NK-92 treated with Interleukin-12 subunit alpha and Interleukin-12 subunit beta, amount 100 ng/mL, for 24 hours (cell line): ENCODE measurements at regions not wholly inside any gene's neighbourhood (a gene's known extent, or its start where the extent isn't known, plus 50 kb on each side); places are given as distances from the start of the nearest gene placed in this dataset.

Experiments used
- DNase-seq: peaks from one replicate; lab custom pipeline; 2025; lab: John Stamatoyannopoulos, UW

DNA sequence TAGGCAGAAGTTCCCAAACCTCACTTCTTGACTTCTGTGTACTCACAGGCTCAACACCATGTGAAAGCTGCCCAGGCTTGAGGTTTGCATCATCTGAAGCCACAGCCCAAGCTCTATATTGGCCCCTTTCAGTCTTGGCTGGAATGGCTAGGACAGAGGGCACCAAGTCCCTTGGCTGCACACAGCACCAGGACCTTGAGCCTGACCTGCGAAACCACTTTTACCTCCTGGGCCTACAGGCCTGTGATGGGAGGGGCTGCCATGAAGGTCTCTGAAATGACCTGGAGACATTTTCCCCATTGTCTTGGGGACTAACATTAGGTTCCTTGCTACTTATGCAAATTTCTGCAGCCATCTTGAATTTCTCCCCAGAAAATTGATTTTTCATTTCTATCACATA lies 288.3 kb upstream of the ZC3H12C start:
- DNase-seq: no peak

DNA sequence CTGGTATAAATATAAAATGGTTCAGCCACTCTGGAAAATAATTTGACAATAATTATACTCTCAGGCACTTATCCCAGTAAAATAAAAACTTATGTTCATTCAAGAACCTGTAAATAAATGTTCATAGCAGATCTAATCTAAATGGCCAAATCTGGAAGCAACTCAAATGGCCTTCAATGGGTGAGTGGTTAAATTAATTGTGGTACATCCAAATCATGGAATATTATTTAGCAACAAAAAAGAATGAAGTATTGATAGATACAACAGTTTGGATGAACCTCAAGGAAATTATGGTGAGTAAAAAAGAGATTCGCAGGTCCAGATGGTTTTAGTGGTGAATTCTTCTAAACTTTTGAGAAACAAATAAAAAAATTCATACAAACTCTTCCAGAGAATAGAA lies 287.0 kb upstream of the ZC3H12C start:
- no peak for DNase-seq

DNA sequence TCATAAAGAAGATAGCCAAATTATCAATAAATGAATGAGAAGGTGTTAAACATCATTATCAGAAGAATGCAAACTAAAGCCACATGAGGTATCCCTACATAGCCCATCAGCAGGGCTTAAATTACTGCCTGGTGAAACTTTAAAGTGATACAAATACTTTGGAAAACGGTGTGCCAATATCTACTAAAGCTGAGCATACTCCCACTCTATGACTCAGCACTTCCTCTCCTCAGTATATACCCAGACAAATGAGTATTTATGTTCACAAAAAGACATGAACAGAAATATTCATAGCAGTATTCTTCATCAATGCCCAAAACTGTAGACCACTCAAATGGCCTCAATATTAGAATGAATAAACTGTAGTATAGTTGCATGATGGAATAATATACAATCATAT lies 284.6 kb upstream of the ZC3H12C start:
- DNase-seq: no peak

DNA sequence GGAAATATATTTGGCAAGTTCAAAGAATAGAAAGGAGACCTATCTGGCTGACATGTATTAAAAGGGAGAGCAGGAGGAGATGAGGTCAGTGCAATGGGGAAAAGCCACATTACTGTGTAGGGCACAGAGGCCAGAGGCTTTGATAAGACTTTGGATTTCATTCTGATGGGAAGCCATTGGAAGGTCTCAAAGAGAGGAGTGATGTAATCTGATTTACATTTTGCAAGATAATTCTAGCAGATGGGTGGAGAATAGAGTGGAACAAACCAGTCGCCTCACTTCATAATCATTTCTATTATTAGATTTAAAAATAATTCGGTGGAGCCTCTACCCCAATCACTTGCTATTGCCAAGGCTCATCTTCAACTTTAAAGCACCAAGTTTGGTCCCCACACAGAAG lies 278.4 kb upstream of the ZC3H12C start:
- no peak for DNase-seq

DNA sequence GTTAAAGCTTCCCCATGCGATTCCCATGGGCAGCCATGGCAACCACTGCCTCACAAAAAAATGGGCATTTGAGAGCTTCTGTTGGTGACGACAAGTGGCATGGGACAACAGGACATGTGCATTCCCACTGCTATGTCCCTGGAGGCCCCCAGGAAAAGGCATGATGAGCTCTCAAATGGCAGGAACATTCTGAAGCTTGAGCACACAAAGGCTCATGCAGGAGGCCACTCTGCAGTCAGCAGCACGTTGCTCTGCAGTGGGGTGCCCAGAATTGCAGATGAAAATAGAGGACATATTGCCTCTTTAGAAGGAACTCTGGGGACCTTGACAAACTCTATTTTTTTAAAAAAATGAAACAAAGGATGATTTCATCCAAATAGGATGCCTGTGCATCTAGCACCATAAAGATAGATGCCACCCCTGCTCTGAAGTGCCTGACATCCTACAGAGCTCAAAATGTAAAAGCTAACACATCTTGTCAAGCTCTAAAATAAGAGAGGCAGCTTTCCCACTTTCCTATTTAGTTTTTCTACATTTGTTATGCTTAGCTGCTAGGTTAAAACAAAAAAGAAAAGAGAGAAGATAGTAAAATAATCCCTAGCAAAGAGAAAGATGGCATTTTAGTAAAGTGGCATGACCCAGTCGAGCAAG lies 277.6 kb upstream of the ZC3H12C start:
- no peak for DNase-seq

DNA sequence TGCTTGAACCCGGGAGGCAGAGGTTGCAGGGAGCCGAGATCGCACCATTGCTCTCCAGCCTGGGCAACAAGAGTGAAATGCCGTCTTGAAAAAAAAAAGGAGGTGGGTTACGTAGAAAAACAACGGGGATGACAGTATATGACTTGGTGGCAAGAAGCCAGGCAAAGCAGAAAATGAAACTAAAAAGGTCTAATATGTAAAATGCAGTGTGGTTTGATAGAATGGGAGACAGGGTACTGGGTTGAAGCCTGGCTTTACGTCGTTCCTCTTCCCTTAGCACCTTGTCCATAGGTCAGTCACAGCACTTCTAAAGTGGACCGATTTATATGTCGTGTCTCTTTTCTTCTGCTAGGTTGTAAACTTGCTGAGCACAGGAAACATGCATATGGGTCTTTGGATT lies 274.9 kb upstream of the ZC3H12C start:
- no peak for DNase-seq

DNA sequence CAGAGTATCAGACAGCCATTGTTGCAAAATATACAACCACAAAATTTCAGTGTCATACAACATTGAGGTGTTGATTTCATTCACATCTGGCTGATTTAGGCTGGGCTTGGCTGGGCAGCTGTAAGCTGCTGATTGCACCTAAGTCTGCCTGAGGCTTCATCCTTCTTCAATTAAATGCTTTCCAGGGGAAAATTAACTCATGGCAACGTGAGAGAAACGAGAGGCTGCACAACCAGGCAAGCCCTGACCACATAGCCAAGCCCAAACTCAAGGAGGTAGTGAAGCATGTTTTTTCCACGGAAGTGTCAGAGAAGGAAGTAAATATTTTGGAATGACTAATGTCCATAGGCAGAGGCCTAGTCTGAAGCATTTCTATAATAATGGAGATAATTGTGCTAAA lies 273.8 kb upstream of the ZC3H12C start:
- no peak for DNase-seq

DNA sequence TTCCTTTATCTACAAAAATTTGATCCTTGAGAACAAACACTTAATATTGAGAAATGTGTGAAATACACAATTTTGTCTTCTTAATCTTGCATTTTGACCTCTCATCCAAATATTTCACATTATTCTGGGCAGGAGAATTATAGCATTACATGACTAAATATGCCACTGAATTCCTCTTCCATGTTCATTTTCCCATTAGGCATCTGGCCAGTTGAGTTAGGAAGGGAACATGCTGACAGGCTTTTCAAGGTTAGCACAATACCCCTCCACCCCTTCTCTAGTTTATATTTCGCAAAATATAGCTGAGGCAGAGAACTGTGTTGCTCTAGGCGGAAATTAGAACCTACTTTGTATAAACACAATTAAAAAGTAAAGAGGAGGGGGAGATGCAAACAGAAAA lies 271.7 kb upstream of the ZC3H12C start:
- DNase-seq: no peak

DNA sequence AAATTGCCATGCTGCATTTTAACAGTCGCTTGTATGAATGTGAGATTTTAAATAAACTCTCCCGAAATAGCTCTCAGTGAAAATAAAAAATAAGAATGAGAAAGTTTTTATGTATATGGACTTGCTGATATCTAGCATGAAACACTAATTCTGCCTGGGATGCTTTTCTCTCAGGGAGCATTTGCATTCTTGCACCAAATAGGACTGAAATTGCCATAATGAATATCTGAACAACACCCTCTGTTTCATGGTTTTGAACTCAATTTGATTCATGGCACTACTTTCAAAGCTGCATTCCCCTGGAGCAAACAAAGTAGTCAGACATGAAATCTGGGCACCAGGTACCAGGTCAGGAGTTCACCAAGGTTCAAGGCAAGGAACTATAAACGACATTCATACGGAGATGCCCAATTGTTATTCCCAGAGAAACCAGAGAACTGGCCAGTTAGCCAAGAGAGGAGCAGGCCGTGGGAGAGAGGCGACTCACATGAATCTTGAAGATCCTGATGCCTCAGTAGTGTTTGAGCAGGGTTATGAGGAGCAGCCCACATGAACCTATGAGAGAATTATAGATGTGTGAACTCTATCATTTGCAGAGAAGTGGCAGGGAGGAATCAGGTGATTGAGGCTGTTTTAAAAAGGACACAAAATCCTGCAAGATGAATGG lies 270.6 kb upstream of the ZC3H12C start:
- DNase-seq: no peak

DNA sequence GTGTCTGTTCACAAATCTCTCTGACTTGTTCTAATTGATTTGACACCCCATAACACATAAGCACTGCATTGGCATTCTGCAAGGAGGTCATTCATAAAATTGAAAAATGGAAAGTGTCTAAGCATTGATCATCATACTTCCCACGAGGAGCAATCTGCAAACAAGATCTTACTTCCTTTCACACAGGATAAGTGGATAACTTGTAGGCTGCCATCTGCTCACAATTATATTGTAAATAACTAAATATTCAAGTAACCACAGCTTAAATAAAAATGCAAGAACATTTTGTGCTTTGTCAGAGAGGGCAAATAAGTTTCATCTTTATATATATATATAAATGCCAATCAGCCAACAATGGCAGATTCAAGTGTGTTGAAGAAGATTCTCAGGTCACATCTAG lies 264.8 kb upstream of the ZC3H12C start:
- no peak for DNase-seq

DNA sequence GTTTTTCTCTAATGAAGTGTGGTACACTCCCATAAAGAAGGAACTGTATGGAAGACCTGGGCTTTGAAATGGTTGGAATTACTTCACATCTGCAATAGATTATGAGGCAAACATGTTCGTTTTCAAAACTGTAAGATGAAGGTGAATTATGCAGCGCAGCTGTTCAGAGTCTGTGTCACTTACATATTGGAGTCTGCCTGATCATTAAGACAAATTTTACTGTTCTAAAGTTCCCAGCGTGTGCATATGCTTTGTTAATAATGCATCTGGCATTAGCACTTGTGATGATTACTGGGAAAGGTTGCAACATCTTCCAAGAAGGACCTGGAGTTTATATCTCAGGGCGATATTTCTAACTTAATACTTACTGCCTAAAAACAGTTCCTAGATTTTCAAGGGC lies 255.2 kb upstream of the ZC3H12C start:
- no peak for DNase-seq

DNA sequence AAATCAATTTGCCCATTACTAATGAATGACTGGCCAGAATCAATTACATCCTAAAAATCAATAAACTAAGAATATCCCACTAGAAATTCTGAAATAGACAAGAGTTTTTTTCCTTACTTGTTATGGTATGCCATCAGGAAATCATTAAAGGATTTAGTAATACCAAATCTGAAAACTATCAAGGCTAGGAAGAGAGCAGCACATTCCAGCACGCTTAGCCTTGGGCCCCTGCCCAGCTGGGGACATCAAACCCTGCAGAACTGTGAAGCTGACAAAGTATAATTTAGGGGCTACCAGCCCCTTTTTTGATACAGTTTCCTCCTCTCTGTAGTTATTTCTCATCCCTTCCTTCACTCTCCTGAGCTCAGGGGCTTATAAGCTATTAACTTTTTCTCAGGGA lies 247.8 kb upstream of the ZC3H12C start:
- no peak for DNase-seq

DNA sequence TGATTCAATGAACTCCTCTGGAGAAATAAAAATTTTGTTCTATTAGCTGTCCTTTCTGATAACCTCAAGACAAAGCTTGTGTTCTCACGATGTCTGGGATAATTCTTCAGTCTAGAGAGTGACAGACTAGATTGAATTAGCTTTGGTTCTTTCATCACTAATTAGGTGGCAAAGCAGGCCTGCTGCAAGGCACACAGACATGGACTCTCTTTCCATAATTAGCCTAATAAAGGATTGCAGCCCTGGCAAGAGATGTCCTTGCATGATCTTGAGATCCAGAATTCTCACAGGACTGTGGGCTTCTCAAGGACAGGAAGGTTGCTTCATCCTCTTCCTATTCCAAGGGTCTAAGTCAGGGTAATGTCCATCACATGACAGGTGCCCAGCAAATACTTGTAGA lies 245.6 kb upstream of the ZC3H12C start:
- DNase-seq: no peak

DNA sequence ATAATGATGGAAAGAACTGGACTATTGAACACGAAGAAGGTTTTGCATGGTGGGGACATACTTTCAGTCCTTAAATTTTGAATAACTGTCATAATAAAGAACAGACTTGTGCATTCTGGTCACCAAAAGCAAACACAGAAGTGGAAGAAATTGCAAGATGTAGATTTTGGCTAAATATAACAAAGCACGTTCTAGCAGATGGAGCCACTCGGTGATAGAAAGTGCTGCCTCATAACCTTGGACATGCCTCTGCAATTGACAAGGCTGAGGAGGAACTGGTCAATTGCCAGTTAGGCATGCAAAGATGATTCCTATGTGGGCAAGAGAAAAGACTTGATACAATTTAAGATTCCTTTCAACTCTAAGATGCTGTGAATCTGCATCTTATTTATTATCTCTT lies 244.1 kb upstream of the ZC3H12C start:
- no peak for DNase-seq

DNA sequence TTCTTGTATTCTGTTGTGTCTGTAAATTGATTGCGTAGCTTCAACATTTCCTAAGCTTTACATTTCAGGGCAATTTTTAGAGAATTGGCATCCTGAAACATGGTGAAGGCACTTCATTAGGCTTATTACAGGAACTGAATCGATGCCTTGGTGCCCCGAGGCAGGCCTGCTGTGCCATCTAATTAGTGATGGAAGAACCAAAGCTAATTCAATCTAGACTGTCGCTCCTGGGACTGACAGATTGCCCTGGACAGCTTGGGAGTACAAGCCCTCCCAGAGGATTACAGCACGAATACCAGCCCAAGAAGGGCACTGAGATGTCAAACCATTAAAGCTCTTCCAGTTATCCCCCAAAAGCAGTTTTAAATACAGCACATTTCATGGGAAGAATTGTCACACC lies 243.2 kb upstream of the ZC3H12C start:
- no peak for DNase-seq

DNA sequence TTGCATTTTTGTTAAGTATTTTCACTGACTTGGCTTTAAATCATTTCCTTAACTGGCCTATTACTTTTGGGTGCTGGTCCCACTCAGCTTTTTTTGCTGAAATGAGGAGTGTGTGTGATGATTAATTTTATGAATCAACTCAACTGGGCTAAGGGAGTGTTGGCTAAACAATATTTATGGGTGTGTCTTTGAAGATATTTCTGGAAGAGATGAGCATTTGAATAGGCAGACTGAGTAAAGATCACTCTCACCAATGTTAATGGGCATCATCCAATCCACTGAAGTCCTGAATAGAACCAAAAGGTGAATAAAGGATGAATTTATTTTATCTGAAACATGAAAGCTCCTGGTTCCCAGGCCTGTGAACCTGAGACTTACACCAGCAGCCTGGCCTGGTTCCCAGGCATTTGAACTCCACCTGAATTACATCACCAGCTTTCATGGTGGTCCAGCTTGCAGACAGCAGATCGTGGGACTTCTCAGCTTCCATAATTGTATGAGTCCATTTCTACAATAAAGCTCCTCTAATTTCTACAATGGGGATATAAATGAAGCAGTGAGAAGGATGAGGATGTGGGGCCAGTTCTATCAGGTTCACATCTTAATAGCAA lies 241.3 kb upstream of the ZC3H12C start:
- no peak for DNase-seq

DNA sequence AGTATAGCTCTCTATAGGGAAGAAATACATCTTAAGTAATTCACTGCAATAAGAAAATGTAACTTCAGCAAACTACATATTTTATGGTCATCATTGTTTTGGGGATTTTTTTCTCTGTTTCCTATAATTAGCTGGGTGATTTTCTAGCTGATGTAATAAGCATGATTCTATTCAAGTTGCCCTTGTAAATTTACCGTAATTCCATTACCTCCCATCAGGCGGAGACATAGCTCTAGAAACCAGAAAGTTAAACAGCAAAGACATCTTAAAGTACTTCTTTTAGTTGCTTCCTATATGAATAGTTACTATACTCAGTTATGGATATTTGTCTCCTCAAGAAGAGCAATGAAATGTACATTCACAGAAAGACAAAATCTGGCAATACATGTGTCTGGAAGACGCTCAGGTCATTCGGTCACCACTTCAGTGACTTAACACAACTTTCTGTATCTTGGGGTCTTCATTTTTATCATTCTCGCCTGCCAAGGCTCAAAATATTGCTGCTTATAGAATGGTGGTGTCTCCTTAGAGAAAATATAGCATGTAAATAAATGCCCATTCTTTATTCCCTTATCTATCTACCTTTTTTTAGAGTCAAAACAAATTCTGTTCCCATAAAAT lies 239.9 kb upstream of the ZC3H12C start:
- no peak for DNase-seq

DNA sequence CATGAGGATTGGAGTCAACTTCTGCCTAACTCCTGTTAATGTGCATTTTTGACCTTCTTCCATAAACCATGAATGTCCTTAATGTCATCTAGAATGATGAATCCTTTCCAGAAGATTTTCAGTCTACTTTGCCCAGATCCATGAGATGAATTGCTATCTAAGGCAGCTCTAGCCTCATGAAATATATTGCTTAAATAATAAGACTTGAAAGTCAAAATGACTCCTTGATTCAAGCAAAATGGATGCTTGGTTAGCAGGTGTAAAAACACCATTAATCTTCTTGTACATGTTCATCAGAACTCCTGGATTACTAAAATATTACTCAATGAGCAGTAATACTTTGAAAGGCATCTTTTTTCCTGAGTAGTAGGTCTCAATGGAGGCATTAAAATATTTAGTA lies 238.5 kb upstream of the ZC3H12C start:
- DNase-seq: no peak

DNA sequence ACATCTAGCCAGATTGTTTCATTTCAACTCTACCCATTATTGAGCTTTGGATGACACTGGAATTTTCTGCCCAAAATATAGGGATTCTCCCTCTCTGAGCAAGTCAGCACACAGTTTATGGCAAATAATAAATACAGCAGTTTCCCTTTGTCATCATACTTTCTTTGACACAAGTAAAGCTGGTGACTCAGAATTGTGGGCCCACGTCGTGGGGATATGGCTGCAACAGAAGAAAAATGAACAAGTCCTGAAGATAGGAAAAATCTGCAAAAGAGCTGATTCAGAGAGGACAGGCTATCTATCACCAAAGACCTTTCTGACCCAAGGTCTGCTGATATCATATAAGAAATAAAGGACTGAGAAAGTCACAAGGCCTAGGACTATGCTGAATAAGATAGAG lies 236.3 kb upstream of the ZC3H12C start:
- DNase-seq: no peak

DNA sequence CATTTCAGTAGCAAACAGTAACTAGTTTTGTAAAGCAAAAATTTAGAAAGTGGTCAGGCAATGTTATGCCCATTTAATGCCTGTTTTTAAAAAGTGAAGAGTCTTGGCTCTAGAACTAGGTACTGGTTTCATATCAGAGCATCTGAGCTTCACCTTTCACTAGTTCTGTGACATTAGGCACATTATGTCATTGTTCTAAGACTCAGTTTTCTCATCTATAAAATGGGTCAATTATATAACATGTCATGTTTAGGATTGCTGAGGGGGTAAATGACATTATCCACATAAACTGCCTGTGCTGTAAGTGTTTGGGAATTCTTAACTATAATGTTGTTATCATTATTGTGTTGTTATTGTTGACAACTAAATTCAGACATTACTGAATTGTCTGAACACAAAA lies 235.6 kb upstream of the ZC3H12C start:
- no peak for DNase-seq

DNA sequence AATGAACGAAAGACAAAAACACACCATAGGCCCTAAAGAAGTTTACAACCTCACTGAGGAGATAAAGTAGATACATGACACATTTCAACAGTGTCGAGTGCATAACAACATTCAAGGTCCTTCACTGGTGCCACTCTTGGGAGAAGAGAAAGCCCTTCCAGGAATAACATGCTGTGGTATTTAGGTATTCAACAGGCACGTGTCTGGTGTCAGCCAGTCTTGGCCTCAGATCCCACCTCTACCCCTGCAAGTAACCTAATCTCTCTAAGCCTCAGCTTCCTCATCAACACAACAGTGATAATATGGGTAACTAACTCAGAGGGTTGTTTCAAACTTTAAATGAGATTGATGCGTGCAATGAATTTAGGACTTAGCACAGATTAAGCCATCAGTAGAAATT lies 235.0 kb upstream of the ZC3H12C start:
- DNase-seq: no peak

DNA sequence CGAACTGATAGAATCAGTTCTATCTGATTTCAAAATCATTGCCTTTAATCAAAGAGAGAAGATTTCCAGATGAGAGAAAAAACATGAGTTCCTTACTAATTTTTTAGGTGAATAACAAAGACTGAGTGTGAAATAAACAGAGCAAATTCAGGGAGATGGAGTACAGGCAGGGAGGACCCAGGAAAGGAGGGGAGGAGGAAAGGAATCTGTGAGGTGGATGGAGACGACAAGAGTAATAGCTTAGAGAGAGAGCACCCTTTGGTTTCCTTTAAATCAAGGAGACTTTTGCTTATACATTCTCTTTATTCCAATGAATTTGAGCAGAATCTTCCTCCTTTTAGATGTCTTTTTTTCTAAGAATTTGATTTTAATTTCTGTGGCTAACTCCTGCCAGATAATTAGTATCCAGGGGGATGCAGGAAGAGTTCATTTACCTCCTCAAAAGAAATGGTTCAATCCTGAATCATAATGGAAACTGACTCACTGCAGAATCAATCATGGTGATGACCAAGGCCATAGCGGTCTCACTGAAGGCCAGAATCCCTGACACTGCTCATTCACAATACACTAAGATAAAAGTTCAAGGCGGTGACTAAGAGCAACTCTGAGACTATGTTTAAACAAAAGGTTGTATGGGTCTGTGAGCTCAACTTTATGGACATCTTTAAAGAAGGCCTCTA lies 234.0 kb upstream of the ZC3H12C start:
- DNase-seq: no peak

DNA sequence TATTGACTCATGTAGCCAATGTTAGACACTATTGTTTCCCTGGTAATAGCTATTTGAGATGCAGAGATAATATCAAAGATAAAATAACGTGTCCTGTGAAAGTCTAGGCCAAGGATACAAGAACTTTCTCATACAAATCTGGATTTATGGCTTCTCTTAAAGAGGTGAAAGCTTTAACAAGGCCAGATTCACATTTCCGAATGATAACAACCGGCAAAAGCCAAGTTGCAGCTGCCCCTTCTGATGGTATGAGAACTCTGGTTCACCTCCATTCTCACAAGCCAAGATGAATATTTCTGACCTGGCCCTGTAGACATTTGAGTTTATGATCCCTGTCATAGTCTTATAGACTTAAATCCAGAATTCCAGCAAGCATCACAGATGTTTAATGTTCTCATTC lies 230.4 kb upstream of the ZC3H12C start:
- no peak for DNase-seq
